HCT116 (cell line): ENCODE measurements at regions not wholly inside any gene's neighbourhood (a gene's known extent, or its start where the extent isn't known, plus 50 kb on each side); places are given as distances from the start of the nearest gene placed in this dataset.

Source experiments
- ATAC-seq: fragments of 200-7000 bp; cut with Tn5 transposase; 2 replicates; pipeline ENCODE4 v1.9.1; 2020; ENCODE audit warnings: mild to moderate bottlenecking, moderate library complexity
- BruUV-seq: library from RNA; stranded (reverse); fragments of 400-500 nt; replicated peaks from 2 replicates; lab custom pipeline; 2021; lab: Mats Ljungman, UMichigan
- CTCF ChIA-PET: fragments of 300-600 bp; sonication (Branson Sonifier 250); formaldehyde crosslinking; loops from one replicate; lab custom pipeline; 2021; ENCODE audit warnings: antibody characterized with exemption; lab: Charles Lee
- POLR2A ChIA-PET: fragments of 300-600, 350-600 bp; sonication (Branson Sonifier 250); formaldehyde crosslinking; loops from one replicate; lab custom pipeline; 2021; ENCODE audit warnings: antibody characterized with exemption; lab: Charles Lee
- RAD21 ChIA-PET, 2 experiments: fragments of 300-600 bp; sonication (Branson Sonifier 250); formaldehyde crosslinking; loops; one replicate each; lab custom pipeline; 2023; ENCODE audit warnings: low total read pairs in 2 of 2; ENCODE audit not compliant: uncharacterized antibody in 2 of 2, unreplicated experiment in 2 of 2, low non-redundant PET in 1 of 2; lab: Charles Lee
- DNase-seq: peaks from one replicate; pipeline ENCODE4 v3.0.0-alpha.2; 2010; ENCODE audit warnings: low read depth, low spot score
- H2AFZ ChIP-seq: fragments of 200-600 bp; shearing (Covaris generic), sonication (generic); 2 replicates; pipeline ENCODE4 v1.6.1; 2017; ENCODE audit warnings: low read depth, mixed run types, mixed read lengths, antibody characterized with exemption, low read length; ENCODE audit not compliant: poor library complexity, severe bottlenecking
- H3K27ac ChIP-seq: 2 replicates; pipeline ENCODE4 v1.5.1; 2012; ENCODE audit warnings: low read depth, low read length
- H3K27me3 ChIP-seq: fragments of 200-600 bp; sonication (generic); 2 replicates; pipeline ENCODE4 v1.6.1; 2016; ENCODE audit warnings: mixed run types, low read length, mixed read lengths; ENCODE audit not compliant: insufficient read depth
- H3K36me3 ChIP-seq, 2 experiments: fragments of 200-500 bp in 1 of 2; fragments of 200-600 bp in 1 of 2; sonication (Bioruptor generic) in 1 of 2; sonication (generic) in 1 of 2; 2 replicates each; pipeline versions ENCODE4 v1.5.1 to v1.6.1; 2014 to 2016; ENCODE audit warnings: low read length in 2 of 2, inconsistent platforms in 1 of 2, mixed read lengths in 1 of 2, mixed run types in 1 of 2; ENCODE audit not compliant: insufficient read depth in 2 of 2, control insufficient read depth in 1 of 2
- H3K4me1 ChIP-seq, 2 experiments: fragments of 200-600 bp in 1 of 2; sonication (generic) in 1 of 2; 2 replicates each; pipeline versions ENCODE4 v1.5.1 to v1.6.1; 2012 to 2017; ENCODE audit warnings: low read length in 2 of 2, inconsistent platforms in 1 of 2, mild to moderate bottlenecking in 1 of 2, mixed read lengths in 1 of 2, mixed run types in 1 of 2, moderate library complexity in 1 of 2; ENCODE audit not compliant: insufficient read depth in 2 of 2, control insufficient read depth in 1 of 2
- H3K4me2 ChIP-seq: fragments of 200-600 bp; sonication (generic); 2 replicates; pipeline ENCODE4 v1.6.1; 2017; ENCODE audit warnings: mixed run types, low read length, mixed read lengths
- H3K4me3 ChIP-seq, 2 experiments: fragments of 200-600 bp in 1 of 2; sonication (generic) in 1 of 2; replicated peaks in 1 of 2; 2 replicates each; pipeline ENCODE4 v1.5.1; 2011 to 2016; ENCODE audit warnings: low read length in 2 of 2, control low read depth in 1 of 2, low read depth in 1 of 2, mild to moderate bottlenecking in 1 of 2, mixed read lengths in 1 of 2, mixed run types in 1 of 2
- H3K79me2 ChIP-seq: fragments of 200-600 bp; sonication (generic); 2 replicates; pipeline ENCODE4 v1.6.1; 2017; ENCODE audit warnings: mild to moderate bottlenecking, mixed run types, low read length, moderate library complexity, mixed read lengths; ENCODE audit not compliant: insufficient read depth
- H3K9ac ChIP-seq: fragments of 200-600 bp; sonication (generic); 2 replicates; pipeline ENCODE4 v1.6.1; 2016; ENCODE audit warnings: low read length, mixed read lengths
- H3K9me2 ChIP-seq: fragments of 200-600 bp; sonication (generic), shearing (Covaris generic); 2 replicates; pipeline ENCODE4 v1.6.1; 2017; ENCODE audit warnings: mixed run types, mild to moderate bottlenecking, moderate library complexity; ENCODE audit not compliant: insufficient read depth
- H3K9me3 ChIP-seq, 2 experiments: fragments of 200-500 bp in 1 of 2; fragments of 200-600 bp in 1 of 2; sonication (Bioruptor generic) in 1 of 2; sonication (generic) in 1 of 2; 2 replicates each; pipeline ENCODE4 v1.6.1; 2014 to 2017; ENCODE audit warnings: low read length in 2 of 2, mixed read lengths in 2 of 2, inconsistent platforms in 1 of 2, low read depth in 1 of 2, mild to moderate bottlenecking in 1 of 2, mixed run types in 1 of 2, moderate library complexity in 1 of 2; ENCODE audit not compliant: control insufficient read depth in 1 of 2, insufficient read depth in 1 of 2
- H4K20me1 ChIP-seq: fragments of 200-600 bp; sonication (generic), shearing (Covaris generic); 2 replicates; pipeline ENCODE4 v1.6.1; 2017; ENCODE audit warnings: mixed run types, mild to moderate bottlenecking, moderate library complexity; ENCODE audit not compliant: insufficient read depth
- ATF3 ChIP-seq: IDR thresholded peaks from 2 replicates; pipeline ENCODE4 v1.6.1; 2012
- CBX3 ChIP-seq: IDR thresholded peaks from 2 replicates; pipeline ENCODE4 v1.6.1; 2012; ENCODE audit warnings: low read depth
- CEBPB ChIP-seq: IDR thresholded peaks from 2 replicates; pipeline ENCODE4 v1.6.1; 2012; ENCODE audit warnings: low read depth
- CTCF ChIP-seq, 3 experiments: fragments of 200-600 bp in 1 of 3; sonication (generic) in 1 of 3; IDR thresholded peaks in 2 of 3; conservative IDR thresholded peaks in 1 of 3; 2 replicates each; pipeline ENCODE4 v1.5.1; 2012 to 2017; ENCODE audit warnings: low read depth in 2 of 3, low read length in 2 of 3, antibody characterized with exemption in 1 of 3, borderline replicate concordance in 1 of 3, control low read depth in 1 of 3, mild to moderate bottlenecking in 1 of 3, mixed read lengths in 1 of 3, mixed run types in 1 of 3, moderate library complexity in 1 of 3; ENCODE audit not compliant: insufficient read depth in 1 of 3
- EGR1 ChIP-seq: IDR thresholded peaks from 2 replicates; pipeline ENCODE4 v1.6.1; 2012; ENCODE audit warnings: low read depth
- ELF1 ChIP-seq: IDR thresholded peaks from 2 replicates; pipeline ENCODE4 v1.6.1; 2012; ENCODE audit warnings: low read depth, borderline replicate concordance
- EZH2 ChIP-seq: fragments of 200-600 bp; sonication (generic); IDR thresholded peaks from 2 replicates; pipeline ENCODE4 v1.6.1; 2017; ENCODE audit warnings: antibody characterized with exemption, mixed run types
- FOSL1 ChIP-seq: IDR thresholded peaks from 2 replicates; pipeline ENCODE4 v1.6.1; 2012; ENCODE audit warnings: low read depth
- JUND ChIP-seq: IDR thresholded peaks from 2 replicates; pipeline ENCODE4 v1.6.1; 2012
- MAX ChIP-seq: IDR thresholded peaks from 2 replicates; pipeline ENCODE4 v1.6.1; 2012
- POLR2A ChIP-seq: IDR thresholded peaks from 2 replicates; pipeline ENCODE4 v1.7.0; 2011; ENCODE audit warnings: borderline replicate concordance; ENCODE audit not compliant: insufficient read depth, insufficient read length; ENCODE audit errors: extremely low read depth
- POLR2AphosphoS5 ChIP-seq: IDR thresholded peaks from 2 replicates; pipeline ENCODE4 v1.6.1; 2011; ENCODE audit warnings: mild to moderate bottlenecking, low read depth, low read length, moderate library complexity
- RAD21 ChIP-seq: IDR thresholded peaks from 2 replicates; pipeline ENCODE4 v1.6.1; 2012; ENCODE audit warnings: low read depth, mild to moderate bottlenecking
- REST ChIP-seq: IDR thresholded peaks from 2 replicates; pipeline ENCODE4 v1.6.1; 2012; ENCODE audit warnings: low read depth
- SIN3A ChIP-seq: IDR thresholded peaks from 2 replicates; pipeline ENCODE4 v1.6.1; 2012; ENCODE audit warnings: low read depth
- SP1 ChIP-seq: IDR thresholded peaks from 2 replicates; pipeline ENCODE4 v1.6.1; 2012; ENCODE audit warnings: low read depth
- SRF ChIP-seq: IDR thresholded peaks from 2 replicates; pipeline ENCODE4 v1.6.1; 2012; ENCODE audit warnings: low read depth
- TCF7L2 ChIP-seq: IDR thresholded peaks from 2 replicates; pipeline ENCODE4 v1.7.0; 2011; ENCODE audit warnings: borderline replicate concordance, inconsistent platforms; ENCODE audit not compliant: insufficient read depth, insufficient read length; ENCODE audit errors: extremely low read depth
- ZBTB33 ChIP-seq: IDR thresholded peaks from 2 replicates; pipeline ENCODE4 v1.6.1; 2011; ENCODE audit warnings: mild to moderate bottlenecking, low read length, moderate library complexity; ENCODE audit not compliant: insufficient replicate concordance; ENCODE audit errors: extremely low read depth
- ZFX ChIP-seq: fragments of 450-650 bp; IDR thresholded peaks from 2 replicates; pipeline ENCODE4 v1.6.1; 2017
- intact Hi-C: fragments of 100-400 bp; cut with micrococcal nuclease; formaldehyde crosslinking; loops from 2 replicates; pipeline ENCODE4 v1.10.0; 2022

GRCh38 chr6:51021171-51021570, 202.5 kb downstream of the TFAP2B start:
- H3K9me3 ChIP-seq = peaks cover 4 to 32% of the 10 kb centered on the region in 2 experiments; a peak in 2 of 4 replicates
- H3K4me3 ChIP-seq = no peak overlapping the region
- BruUV-seq = no TSS peak
- H3K4me2 ChIP-seq = no peak overlapping the region
- no peaks in the 10 kb centered on the region for H4K20me1 ChIP-seq
- no peak for ATAC-seq
- H3K9me2 ChIP-seq = no peaks in the 10 kb centered on the region
- TF ChIP-seq EGR1 (no peak), SIN3A (no peak), RAD21 (no peak), JUND (no peak), REST (no peak), ZBTB33 (no peak), POLR2A (no peak), TCF7L2 (no peak), ELF1 (no peak), ATF3 (no peak), CBX3 (no peak), MAX (no peak), SRF (no peak), ZFX (no peak), SP1 (no peak), EZH2 (no peak), FOSL1 (no peak), POLR2AphosphoS5 (no peak), CTCF (IDR thresholded peaks at IDR 0.05 in 2 of 3, conservative IDR thresholded peaks at IDR 0.05 in 1 of 3; ENCODE audit: borderline replicate concordance in 1 of 3, insufficient read depth in 1 of 3, low read depth in 2 of 3, low read length in 2 of 3) (no peak), CEBPB (no peak)
- H2AFZ ChIP-seq = no peak overlapping the region
- no peaks in the 10 kb centered on the region for H3K36me3 ChIP-seq
- intact Hi-C loops = no loop called here
- ChIA-PET RAD21 (no interaction called here), CTCF (no interaction called here), POLR2A (no interaction called here)
- DNase-seq = no peak
- H3K79me2 ChIP-seq = no peaks in the 10 kb centered on the region
- no peaks in the 10 kb centered on the region for H3K4me1 ChIP-seq
- H3K27ac ChIP-seq = no peak overlapping the region
- H3K9ac ChIP-seq = no peak overlapping the region
- H3K27me3 ChIP-seq = no peaks in the 10 kb centered on the region
